AG04449 (cell line): ENCODE measurements at regions not wholly inside any gene's neighbourhood (a gene's known extent, or its start where the extent isn't known, plus 50 kb on each side); places are given as distances from the start of the nearest gene placed in this dataset.

ENCODE experiments used
- CTCF ChIA-PET: fragments of 350-600 bp; formaldehyde crosslinking; extraction: SDS; loops from one replicate; lab custom pipeline; 2021; ENCODE audit warnings: antibody characterized with exemption; lab: Yijun Ruan, JAX
- POLR2A ChIA-PET: fragments of 400-600, 350-600 bp; formaldehyde crosslinking; extraction: SDS; loops from one replicate; lab custom pipeline; 2020; ENCODE audit warnings: antibody characterized with exemption, inconsistent platforms; lab: Yijun Ruan, JAX
- DNase-seq: peaks from one replicate; pipeline ENCODE4 v3.0.0-alpha.2; 2010; ENCODE audit warnings: low read depth, low spot score
- H3K4me3 ChIP-seq: 2 replicates; pipeline ENCODE4 v1.5.1; 2011; ENCODE audit warnings: low read depth, mild to moderate bottlenecking, control low read depth, low read length
- TF ChIP-seq, protein P1 (sequence below): IDR thresholded peaks from one replicate; pipeline ENCODE4 v1.5.1; 2011; ENCODE audit warnings: mild to moderate bottlenecking, moderate library complexity, low read length, control low read depth, inconsistent platforms; ENCODE audit not compliant: insufficient read depth; ENCODE audit errors: missing control alignments

- ChIA-PET CTCF (no interaction called here), POLR2A (no interaction called here)
- TF ChIP-seq, protein P1, sequence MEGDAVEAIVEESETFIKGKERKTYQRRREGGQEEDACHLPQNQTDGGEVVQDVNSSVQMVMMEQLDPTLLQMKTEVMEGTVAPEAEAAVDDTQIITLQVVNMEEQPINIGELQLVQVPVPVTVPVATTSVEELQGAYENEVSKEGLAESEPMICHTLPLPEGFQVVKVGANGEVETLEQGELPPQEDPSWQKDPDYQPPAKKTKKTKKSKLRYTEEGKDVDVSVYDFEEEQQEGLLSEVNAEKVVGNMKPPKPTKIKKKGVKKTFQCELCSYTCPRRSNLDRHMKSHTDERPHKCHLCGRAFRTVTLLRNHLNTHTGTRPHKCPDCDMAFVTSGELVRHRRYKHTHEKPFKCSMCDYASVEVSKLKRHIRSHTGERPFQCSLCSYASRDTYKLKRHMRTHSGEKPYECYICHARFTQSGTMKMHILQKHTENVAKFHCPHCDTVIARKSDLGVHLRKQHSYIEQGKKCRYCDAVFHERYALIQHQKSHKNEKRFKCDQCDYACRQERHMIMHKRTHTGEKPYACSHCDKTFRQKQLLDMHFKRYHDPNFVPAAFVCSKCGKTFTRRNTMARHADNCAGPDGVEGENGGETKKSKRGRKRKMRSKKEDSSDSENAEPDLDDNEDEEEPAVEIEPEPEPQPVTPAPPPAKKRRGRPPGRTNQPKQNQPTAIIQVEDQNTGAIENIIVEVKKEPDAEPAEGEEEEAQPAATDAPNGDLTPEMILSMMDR: no peak
- H3K4me3 ChIP-seq: no peak overlapping the region
- no peak for DNase-seq
Observed at GRCh38 chr10:33448421-33449140, 114.1 kb upstream of the NRP1 start.

DNA sequence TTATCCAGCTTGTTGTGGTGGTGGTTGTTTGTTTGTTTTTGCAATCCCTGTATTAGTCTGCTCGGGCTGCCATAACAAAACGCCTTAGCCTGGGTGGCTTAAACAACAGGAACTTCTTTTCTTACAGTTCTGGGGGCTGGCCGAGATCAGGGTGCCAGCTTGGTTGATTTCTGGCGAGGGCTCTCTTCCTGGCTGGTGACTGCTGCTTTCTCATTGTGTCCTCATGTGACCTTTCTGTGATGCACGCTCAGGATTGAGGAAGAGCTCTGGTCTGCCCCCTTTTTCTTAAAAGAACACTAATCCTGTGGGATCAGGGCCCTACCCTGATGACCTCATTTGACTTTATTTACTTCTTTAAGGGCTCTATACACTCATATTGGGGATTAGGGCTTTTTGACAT is 107.1 kb upstream of the NRP1 start:
- no peak overlapping the region for H3K4me3 ChIP-seq
- no peak for DNase-seq
- ChIA-PET POLR2A (no interaction called here), CTCF (interaction anchor here (1.0 kb wide), 1 partner anchor 16 kb away, joined by 3 read pairs; no protein-coding TSS in a partner anchor)
- TF ChIP-seq, protein P1: no peak

DNA sequence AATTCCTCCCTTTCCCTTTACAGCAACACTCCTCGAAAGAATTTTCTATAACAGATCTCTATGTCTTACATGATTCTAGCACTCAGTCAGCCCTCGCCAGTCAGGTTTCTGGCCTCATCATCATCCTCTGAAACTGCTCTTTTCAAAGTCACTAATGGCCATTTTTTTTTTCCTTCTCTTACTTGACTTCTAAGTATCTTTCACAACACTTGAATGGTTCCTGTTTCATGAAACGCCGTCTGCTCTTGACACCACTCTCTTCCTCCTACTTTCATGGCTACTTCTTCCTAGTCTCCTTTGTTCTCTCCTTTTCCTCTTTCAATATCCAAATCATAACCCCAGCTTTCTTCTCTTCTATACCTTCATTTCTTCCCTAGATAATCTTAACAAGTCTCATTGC is 100.5 kb upstream of the NRP1 start:
- TF ChIP-seq, protein P1: no peak
- ChIA-PET CTCF (interaction anchor here (1.1 to 1.4 kb wide), 2 partner anchors 11 to 18 kb away, joined by 3 to 4 read pairs; no protein-coding TSS in a partner anchor), POLR2A (no interaction called here)
- no peak overlapping the region for H3K4me3 ChIP-seq
- no peak for DNase-seq

- H3K4me3 ChIP-seq: no peak overlapping the region
- no peak for DNase-seq
- ChIA-PET CTCF (no interaction called here), POLR2A (no interaction called here)
- TF ChIP-seq, protein P1: no peak
Observed at GRCh38 chr10:33428682-33429081, 94.2 kb upstream of the NRP1 start.

- no peak overlapping the region for H3K4me3 ChIP-seq
- CTCF ChIA-PET: no interaction called here
- POLR2A ChIA-PET: no interaction called here
- no peak for DNase-seq
- TF ChIP-seq, protein P1: no peak
Observed at GRCh38 chr10:33423154-33423529, 88.7 kb upstream of the NRP1 start.

GRCh38 chr10:33422471-33423153 is 88.1 kb upstream of the NRP1 start:
- ChIA-PET POLR2A (interaction anchor here (1.0 kb wide), 1 partner anchor 10 kb away, joined by 8 read pairs; no protein-coding TSS in a partner anchor), CTCF (no interaction called here)
- no peak for DNase-seq
- no peak overlapping the region for H3K4me3 ChIP-seq
- TF ChIP-seq, protein P1: no peak
